ENCODE measurements at regions not wholly inside any gene's neighbourhood (a gene's known extent, or its start where the extent isn't known, plus 50 kb on each side); places are given as distances from the start of the nearest gene placed in this dataset.

DNA sequence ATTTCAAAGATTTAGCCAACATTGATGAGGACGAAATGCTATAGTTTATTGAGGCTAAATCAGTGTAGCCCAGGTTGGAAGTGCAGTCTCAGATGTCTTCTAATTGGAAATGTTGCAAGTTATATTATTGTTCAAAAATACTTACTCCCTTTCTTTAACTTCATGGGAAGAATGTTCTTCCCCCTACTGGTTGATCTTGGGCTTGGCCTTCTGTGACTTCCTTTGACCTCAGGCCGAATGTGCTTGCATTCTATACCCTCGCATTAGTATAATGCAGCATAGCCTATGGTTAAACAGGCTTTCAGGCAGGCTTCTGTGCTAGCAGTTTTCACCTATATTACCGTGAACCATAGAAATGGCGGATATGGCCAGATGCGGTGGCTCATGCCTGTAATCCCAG, 77.3 kb downstream of the RPE65 start:
- ATAC-seq, result no peak
- intact Hi-C loops (cut with DNase I), result no loop called here
- no peaks in the 10 kb centered on the region for H3K4me1 ChIP-seq
- H3K4me3 ChIP-seq, result no peak overlapping the region
- H3K9me3 ChIP-seq, result no peaks in the 10 kb centered on the region
- H3K36me3 ChIP-seq, result no peaks in the 10 kb centered on the region
- TF ChIP-seq CTCF (IDR thresholded peaks at IDR 0.05), result no peak
- no peak overlapping the region for H3K27ac ChIP-seq
- DNase-seq, result no peak
- H3K27me3 ChIP-seq (ENCODE audit: low read depth), result no peaks in the 10 kb centered on the region

GRCh38 chr1:68370101-68370915, 79.4 kb downstream of the RPE65 start:
- Histone ChIP-seq H3K27ac (no peak overlapping the region), H3K9me3 (no peaks in the 10 kb centered on the region), H3K4me3 (no peak overlapping the region), H3K36me3 (no peaks in the 10 kb centered on the region), H3K27me3 (ENCODE audit: low read depth) (no peaks in the 10 kb centered on the region), H3K4me1 (no peaks in the 10 kb centered on the region)
- ATAC-seq (no peak), DNase-seq (no peak)
- TF ChIP-seq CTCF (IDR thresholded peaks at IDR 0.05), result no peak
- intact Hi-C loops (cut with DNase I), result no loop called here

DNA sequence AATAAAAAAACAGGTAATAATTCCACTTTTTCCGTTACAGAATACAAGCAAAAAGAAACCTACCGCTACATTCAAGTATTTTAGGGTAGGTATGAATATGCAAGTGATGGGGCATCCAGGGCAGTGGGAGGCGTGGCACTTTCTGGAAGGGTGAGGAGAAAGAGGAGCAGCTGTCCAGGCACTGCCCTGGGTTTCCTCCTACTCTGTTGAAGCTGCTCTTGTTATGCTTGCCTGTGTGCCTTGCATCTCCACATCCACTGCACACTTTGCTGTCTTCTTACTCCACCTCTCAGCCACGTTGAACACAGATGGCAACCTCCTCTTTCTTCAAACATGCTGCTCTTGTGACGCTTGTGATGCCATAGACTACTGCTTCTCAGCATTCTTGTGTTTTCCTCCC, 83.2 kb downstream of the RPE65 start:
- H3K4me1 ChIP-seq, result no peaks in the 10 kb centered on the region
- H3K27ac ChIP-seq, result no peak overlapping the region
- DNase-seq, result no peak
- no peak overlapping the region for H3K4me3 ChIP-seq
- TF ChIP-seq CTCF (IDR thresholded peaks at IDR 0.05), result no peak
- no peaks in the 10 kb centered on the region for H3K36me3 ChIP-seq
- intact Hi-C loops (cut with DNase I), result no loop called here
- H3K27me3 ChIP-seq (ENCODE audit: low read depth), result no peaks in the 10 kb centered on the region
- no peak for ATAC-seq
- no peaks in the 10 kb centered on the region for H3K9me3 ChIP-seq

DNA sequence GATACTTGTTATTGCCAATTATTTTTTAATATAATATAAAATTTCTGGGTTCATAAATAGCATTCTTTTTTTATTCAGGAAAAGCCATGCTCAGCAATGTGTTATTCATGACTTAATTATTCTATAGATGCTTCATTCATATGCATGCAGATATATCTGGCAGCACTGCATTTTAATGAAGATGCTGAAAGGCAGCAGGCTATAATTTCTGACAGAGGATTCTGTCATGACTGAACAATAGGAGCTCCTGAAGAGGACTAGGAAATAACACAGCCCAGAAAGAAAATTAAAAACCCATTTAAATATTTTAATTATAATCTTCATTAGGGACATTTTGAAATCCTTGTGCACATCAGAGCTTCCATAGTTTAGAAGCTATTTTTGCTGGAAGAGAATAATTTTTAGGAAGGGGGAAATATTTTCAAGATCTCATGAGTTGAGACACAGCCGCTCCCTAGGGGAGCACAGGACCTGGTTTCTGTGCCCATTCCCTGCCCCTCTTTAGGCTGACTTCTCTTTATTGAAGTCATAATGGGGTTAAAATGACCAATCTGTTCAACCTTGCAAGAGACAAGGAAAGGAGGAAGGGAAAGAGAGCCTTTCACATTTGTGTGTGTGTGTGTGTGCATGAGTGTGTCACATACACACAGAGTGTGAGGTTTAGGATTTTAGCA, 83.9 kb downstream of the RPE65 start:
- H3K27me3 ChIP-seq (ENCODE audit: low read depth), result no peaks in the 10 kb centered on the region
- H3K27ac ChIP-seq, result no peak overlapping the region
- H3K36me3 ChIP-seq, result no peaks in the 10 kb centered on the region
- intact Hi-C loops (cut with DNase I), result no loop called here
- no peaks in the 10 kb centered on the region for H3K9me3 ChIP-seq
- DNase-seq (no peak), ATAC-seq (no peak)
- no peak for TF ChIP-seq CTCF (IDR thresholded peaks at IDR 0.05)
- no peaks in the 10 kb centered on the region for H3K4me1 ChIP-seq
- H3K4me3 ChIP-seq, result no peak overlapping the region

- no peak overlapping the region for H3K27ac ChIP-seq
- no peaks in the 10 kb centered on the region for H3K9me3 ChIP-seq
- H3K36me3 ChIP-seq, result no peaks in the 10 kb centered on the region
- H3K4me1 ChIP-seq, result peaks cover 9% of the 10 kb centered on the region
- intact Hi-C loops (cut with DNase I), result no loop called here
- no peak overlapping the region for H3K4me3 ChIP-seq
- TF ChIP-seq CTCF (IDR thresholded peaks at IDR 0.05), result no peak
- no peaks in the 10 kb centered on the region for H3K27me3 ChIP-seq (ENCODE audit: low read depth)
- DNase-seq (no peak), ATAC-seq (no peak)
These were observed 86.4 kb downstream of the RPE65 start for GRCh38 chr1:68363339-68363738.

Data from lower lobe of right lung (tissue), 2 donors.